SHP77 (cell line): ENCODE measurements at regions not wholly inside any gene's neighbourhood (a gene's known extent, or its start where the extent isn't known, plus 50 kb on each side); places are given as distances from the start of the nearest gene placed in this dataset.
"Not testable (repeated sequence)": the region's sequence is repeated elsewhere in the genome, so short reads cannot be mapped to it uniquely, and the experiment has no call there.

Source experiments
- DNase-seq, 2 experiments: peaks; one replicate each; lab custom pipeline; 2025; lab: John Stamatoyannopoulos, UW

- DNase-seq: no peak
Observed at GRCh38 chr11:122604621-122605020, 50.9 kb upstream of the UBASH3B start.

GRCh38 chr11:122601141-122602125 is 54.1 kb upstream of the UBASH3B start:
- DNase-seq: no peak

GRCh38 chr11:122600290-122600689 is 55.2 kb upstream of the UBASH3B start:
- DNase-seq: no peak

- DNase-seq: no peak
Observed at GRCh38 chr11:122599434-122599833, 56.1 kb upstream of the UBASH3B start.

GRCh38 chr11:122598971-122599370 is 56.6 kb upstream of the UBASH3B start:
- no peak for DNase-seq

GRCh38 chr11:122597511-122597910 is 58.0 kb upstream of the UBASH3B start:
- no peak for DNase-seq

- no peak for DNase-seq
Observed at GRCh38 chr11:122594986-122595645, 60.4 kb upstream of the UBASH3B start.

GRCh38 chr11:122593473-122594420 is 61.8 kb upstream of the UBASH3B start:
- no peak for DNase-seq

- no peak for DNase-seq
Observed at GRCh38 chr11:122592641-122593040, 62.9 kb upstream of the UBASH3B start.

- no peak for DNase-seq
Observed at GRCh38 chr11:122584670-122585069, 70.9 kb upstream of the UBASH3B start.

GRCh38 chr11:122580071-122580470 is 75.5 kb upstream of the UBASH3B start:
- not testable (repeated sequence) for DNase-seq

- DNase-seq: no peak
Observed at GRCh38 chr11:122578171-122578825, 77.2 kb upstream of the UBASH3B start.

GRCh38 chr11:122572592-122572991 is 82.9 kb upstream of the UBASH3B start:
- DNase-seq: no peak

- no peak for DNase-seq
Observed at GRCh38 chr11:122563761-122564160, 91.8 kb upstream of the UBASH3B start.

- DNase-seq: no peak
Observed at GRCh38 chr11:122559734-122560382, 95.7 kb upstream of the UBASH3B start.

GRCh38 chr11:122559218-122559617 is 96.3 kb upstream of the UBASH3B start:
- DNase-seq: not testable (repeated sequence)

GRCh38 chr11:122557163-122557562 is 98.4 kb upstream of the UBASH3B start:
- DNase-seq: not testable (repeated sequence)

GRCh38 chr11:122556605-122557004 is 98.9 kb upstream of the UBASH3B start:
- no peak for DNase-seq

GRCh38 chr11:122538060-122538459 is 117.5 kb upstream of the UBASH3B start:
- no peak for DNase-seq

GRCh38 chr11:122524898-122525297 is 130.6 kb upstream of the UBASH3B start:
- DNase-seq: no peak
